ENCODE measurements at regions not wholly inside any gene's neighbourhood (a gene's known extent, or its start where the extent isn't known, plus 50 kb on each side); places are given as distances from the start of the nearest gene placed in this dataset.

GRCh38 chr15:88377509-88377908 lies 89.7 kb downstream of the MRPL46 start:
- Histone ChIP-seq H3K4me3 (ENCODE audit: low read length) (no peak overlapping the region), H3K27ac (ENCODE audit: low read length) (no peak overlapping the region), H3K9ac (ENCODE audit: low read length) (no peak overlapping the region), H3K9me2 (ENCODE audit: insufficient read depth, low read length) (no peaks in the 10 kb centered on the region), H3K4me2 (ENCODE audit: low read length) (no peak overlapping the region), H3K36me3 (ENCODE audit: insufficient read depth, low read length) (no peaks in the 10 kb centered on the region), H3K27me3 (ENCODE audit: insufficient read depth, low read depth, low read length) (no peaks in the 10 kb centered on the region), H2AFZ (ENCODE audit: low read depth, low read length) (no peak overlapping the region), H3K79me2 (replicated peaks; ENCODE audit: insufficient read depth, low read length) (no peaks in the 10 kb centered on the region), H3K9me3 (ENCODE audit: low read length) (no peaks in the 10 kb centered on the region), H3F3A (ENCODE audit: insufficient read depth, low read length, poor library complexity, severe bottlenecking) (no peaks in the 10 kb centered on the region), H4K20me1 (ENCODE audit: insufficient read depth) (no peaks in the 10 kb centered on the region)
- TF ChIP-seq RAD21 (conservative IDR thresholded peaks at IDR 0.05) (no peak), SMC3 (conservative IDR thresholded peaks at IDR 0.05; ENCODE audit: poor library complexity) (no peak)

GRCh38 chr15:88376574-88377174 lies 90.5 kb downstream of the MRPL46 start:
- Histone ChIP-seq H3K36me3 (ENCODE audit: insufficient read depth, low read length) (no peaks in the 10 kb centered on the region), H3K27ac (ENCODE audit: low read length) (no peak overlapping the region), H3K9me3 (ENCODE audit: low read length) (no peaks in the 10 kb centered on the region), H3K4me2 (ENCODE audit: low read length) (no peak overlapping the region), H3K9ac (ENCODE audit: low read length) (no peak overlapping the region), H3K27me3 (ENCODE audit: insufficient read depth, low read depth, low read length) (no peaks in the 10 kb centered on the region), H3K9me2 (ENCODE audit: insufficient read depth, low read length) (no peaks in the 10 kb centered on the region), H4K20me1 (ENCODE audit: insufficient read depth) (no peaks in the 10 kb centered on the region), H3K79me2 (replicated peaks; ENCODE audit: insufficient read depth, low read length) (no peaks in the 10 kb centered on the region), H3F3A (ENCODE audit: insufficient read depth, low read length, poor library complexity, severe bottlenecking) (no peaks in the 10 kb centered on the region), H3K4me3 (ENCODE audit: low read length) (no peak overlapping the region), H2AFZ (ENCODE audit: low read depth, low read length) (no peak overlapping the region)
- TF ChIP-seq EP300 (conservative IDR thresholded peaks at IDR 0.05; ENCODE audit: poor library complexity, severe bottlenecking) (no peak), TAF1 (IDR thresholded peaks at IDR 0.05; ENCODE audit: low read depth) (no peak), REST (IDR thresholded peaks at IDR 0.05; ENCODE audit: borderline replicate concordance) (no peak), SMC3 (conservative IDR thresholded peaks at IDR 0.05; ENCODE audit: poor library complexity) (no peak), MXI1 (conservative IDR thresholded peaks at IDR 0.05; ENCODE audit: poor library complexity, severe bottlenecking) (no peak), EZH2 (IDR thresholded peaks at IDR 0.05; ENCODE audit: borderline replicate concordance, insufficient read depth, low read length, poor library complexity, severe bottlenecking) (no peak), POLR2AphosphoS5 (IDR thresholded peaks at IDR 0.05) (no peak), RAD21 (conservative IDR thresholded peaks at IDR 0.05) (no peak), CTCF (IDR thresholded peaks at IDR 0.05; ENCODE audit: poor library complexity, severe bottlenecking) (no peak)
